ENCODE measurements at regions not wholly inside any gene's neighbourhood (a gene's known extent, or its start where the extent isn't known, plus 50 kb on each side); places are given as distances from the start of the nearest gene placed in this dataset.

DNA sequence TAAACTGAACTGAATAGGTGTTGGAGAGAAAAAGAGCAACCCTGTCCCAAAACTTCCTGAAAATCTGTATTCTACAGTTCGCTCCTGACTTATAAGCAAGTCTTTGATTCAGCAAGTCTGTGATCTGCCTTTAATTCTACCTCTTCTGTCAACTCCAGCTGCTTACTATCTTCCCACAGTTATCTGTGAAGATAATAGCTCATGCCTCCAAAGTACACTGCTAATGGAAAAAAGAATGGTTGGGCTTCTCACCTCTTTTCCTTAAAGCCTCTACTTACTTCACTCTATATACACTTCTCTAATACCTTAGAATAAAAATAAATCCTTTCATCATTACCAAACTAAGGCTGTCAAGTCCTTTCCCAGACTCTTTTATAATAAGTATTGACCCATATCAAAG lies 391.5 kb upstream of the MIR17HG start:
- DNase-seq (ENCODE audit: low read depth in 1 of 2, low spot score in 1 of 2) (no peak), FAIRE-seq (no peak), ATAC-seq (no peak)
- H3K4me3 ChIP-seq: no peak overlapping the region
- H3K4me2 ChIP-seq: no peak overlapping the region; the same call in 2 of the 3 replicates
- no peak for TF ChIP-seq TFCP2L1 (CRISPR knock-in tag; IDR thresholded peaks at IDR 0.05)
- TF ChIP-seq HOXA7 (CRISPR knock-in tag; IDR thresholded peaks at IDR 0.05): no peak
- TF ChIP-seq SREBF2 (IDR thresholded peaks at IDR 0.05): no peak
- no peak for TF ChIP-seq HOXB5 (CRISPR knock-in tag; IDR thresholded peaks at IDR 0.05)
- TF ChIP-seq ZC3H11A (IDR thresholded peaks at IDR 0.05): no peak
- TF ChIP-seq EHF (CRISPR knock-in tag; IDR thresholded peaks at IDR 0.05): no peak
- TF ChIP-seq ZFP36 (IDR thresholded peaks at IDR 0.05; ENCODE audit: borderline replicate concordance, partially characterized antibody): no peak
- no peak for TF ChIP-seq RNF2 (IDR thresholded peaks at IDR 0.05; ENCODE audit: borderline replicate concordance, low read depth)
- TF ChIP-seq JUNB (IDR thresholded peaks at IDR 0.05): no peak
- no peak for TF ChIP-seq CBX2 (IDR thresholded peaks at IDR 0.05; ENCODE audit: borderline replicate concordance, low read depth)
- no peak for TF ChIP-seq RCOR1 (IDR thresholded peaks at IDR 0.05; ENCODE audit: low read depth, low read length)
- no peak for TF ChIP-seq ZSCAN20 (CRISPR knock-in tag; IDR thresholded peaks at IDR 0.05)
- TF ChIP-seq MYC (IDR thresholded peaks at IDR 0.05; ENCODE audit: borderline replicate concordance, low read length): no peak
- TF ChIP-seq NPAS2 (CRISPR knock-in tag; IDR thresholded peaks at IDR 0.05; ENCODE audit: borderline replicate concordance): no peak
- TF ChIP-seq, protein P1, sequence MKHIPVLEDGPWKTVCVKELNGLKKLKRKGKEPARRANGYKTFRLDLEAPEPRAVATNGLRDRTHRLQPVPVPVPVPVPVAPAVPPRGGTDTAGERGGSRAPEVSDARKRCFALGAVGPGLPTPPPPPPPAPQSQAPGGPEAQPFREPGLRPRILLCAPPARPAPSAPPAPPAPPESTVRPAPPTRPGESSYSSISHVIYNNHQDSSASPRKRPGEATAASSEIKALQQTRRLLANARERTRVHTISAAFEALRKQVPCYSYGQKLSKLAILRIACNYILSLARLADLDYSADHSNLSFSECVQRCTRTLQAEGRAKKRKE (CRISPR knock-in tag; IDR thresholded peaks at IDR 0.05; ENCODE audit: low read depth): no peak
- TF ChIP-seq, protein P2, sequence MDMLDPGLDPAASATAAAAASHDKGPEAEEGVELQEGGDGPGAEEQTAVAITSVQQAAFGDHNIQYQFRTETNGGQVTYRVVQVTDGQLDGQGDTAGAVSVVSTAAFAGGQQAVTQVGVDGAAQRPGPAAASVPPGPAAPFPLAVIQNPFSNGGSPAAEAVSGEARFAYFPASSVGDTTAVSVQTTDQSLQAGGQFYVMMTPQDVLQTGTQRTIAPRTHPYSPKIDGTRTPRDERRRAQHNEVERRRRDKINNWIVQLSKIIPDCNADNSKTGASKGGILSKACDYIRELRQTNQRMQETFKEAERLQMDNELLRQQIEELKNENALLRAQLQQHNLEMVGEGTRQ (IDR thresholded peaks at IDR 0.05): no peak
- no peak for TF ChIP-seq HDAC2 (IDR thresholded peaks at IDR 0.05)
- no peak for TF ChIP-seq NFE2L2 (conservative IDR thresholded peaks at IDR 0.05; ENCODE audit: low read length)
- TF ChIP-seq CBX8 (IDR thresholded peaks at IDR 0.05): no peak
- TF ChIP-seq FOSB (CRISPR knock-in tag; IDR thresholded peaks at IDR 0.05): no peak
- 91% methylated on average over 1 of the region's 1 CpG for WGBS (ENCODE audit: missing lambda C conversion rate)
- 0 out of 6 replicates have a peak overlapping the region, but pooled peaks of 1 of the 2 experiments have one; percentile 26 for H3K27ac ChIP-seq
- H3K9me3 ChIP-seq: no peaks in the 10 kb centered on the region
- H3K4me1 ChIP-seq: peaks cover 34% of the 10 kb centered on the region
- POLR2A ChIA-PET: no interaction called here
- CTCF ChIA-PET: no interaction called here

DNA sequence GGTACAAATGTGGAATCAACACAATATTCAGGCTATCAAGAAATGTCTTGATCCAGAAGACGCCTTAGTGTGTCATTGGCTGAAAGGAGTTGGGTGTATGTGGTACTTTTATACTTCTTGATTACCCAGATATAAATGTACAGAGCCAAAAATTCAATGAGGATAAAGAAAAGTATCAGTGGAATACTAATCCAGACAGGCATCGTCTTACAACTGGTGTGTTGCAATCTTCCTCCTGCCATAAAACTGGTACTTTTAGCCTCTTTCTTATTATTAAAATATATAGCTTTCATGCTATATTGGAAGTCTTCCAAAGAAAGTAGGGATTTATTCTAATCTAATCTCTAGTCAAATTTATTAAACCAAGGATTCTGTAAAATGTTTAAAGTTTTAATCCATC lies 388.6 kb upstream of the MIR17HG start:
- Histone ChIP-seq H3K27ac (no peak overlapping the region), H3K4me3 (no peak overlapping the region), H3K9me3 (no peaks in the 10 kb centered on the region), H3K4me1 (peaks cover 12% of the 10 kb centered on the region; the same call in 1 of the 3 replicates), H3K4me2 (no peak overlapping the region)
- ATAC-seq (no peak), FAIRE-seq (no peak), DNase-seq (ENCODE audit: low read depth in 1 of 2, low spot score in 1 of 2) (no peak)
- ChIA-PET CTCF (interaction anchor here (1.3 kb wide), 1 partner anchor 16 kb away, joined by 3 read pairs; no protein-coding TSS in a partner anchor), POLR2A (no interaction called here)
- no peak for TF ChIP-seq SMC3 (IDR thresholded peaks at IDR 0.05)
- TF ChIP-seq ESRRA (IDR thresholded peaks at IDR 0.05; ENCODE audit: borderline replicate concordance, low read length): no peak
- 91% methylated on average over 2 of the region's 2 CpGs for WGBS (ENCODE audit: missing lambda C conversion rate)

DNA sequence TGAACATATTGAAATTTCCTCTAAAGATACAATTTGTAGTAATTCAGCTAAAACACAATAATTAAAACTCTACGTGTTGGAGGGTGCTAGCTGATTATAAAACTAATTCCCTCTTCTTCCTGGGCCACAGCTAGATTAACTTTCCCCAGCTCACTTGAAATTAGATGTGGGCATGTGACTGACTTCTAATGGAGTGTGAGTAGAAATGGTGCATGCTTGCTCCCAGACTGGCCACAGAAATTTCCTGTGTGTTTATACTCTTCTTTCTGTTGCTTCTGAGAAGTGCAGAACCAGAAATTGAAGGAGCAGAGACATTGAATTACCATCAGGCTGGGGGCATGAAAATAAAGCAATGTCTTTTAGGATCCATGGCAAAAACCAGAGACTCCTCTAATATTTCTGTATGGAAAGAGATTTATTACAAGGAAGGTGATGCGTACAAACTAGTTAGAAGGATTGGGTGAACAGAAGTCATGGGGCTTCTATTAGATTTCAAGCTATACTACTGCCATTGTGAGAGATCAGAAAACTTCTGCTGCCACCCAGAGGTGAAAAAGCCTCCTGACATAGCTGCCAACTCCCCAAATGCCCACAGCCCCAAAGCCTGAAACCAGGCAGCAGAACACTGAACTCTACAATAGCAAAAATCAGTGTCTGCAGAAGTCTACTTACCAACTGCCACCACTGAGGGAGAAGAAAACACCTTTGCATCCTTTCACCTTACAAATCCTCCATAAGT lies 379.2 kb upstream of the MIR17HG start:
- Histone ChIP-seq H3K9me3 (no peaks in the 10 kb centered on the region), H3K4me2 (no peak overlapping the region), H3K4me1 (peaks cover 13% of the 10 kb centered on the region; the same call in 1 of the 3 replicates), H3K4me3 (no peak overlapping the region), H3K27ac (peak overlapping the region; percentile 8 to 68; a peak in 3 of 6 replicates)
- ATAC-seq (peak; percentile 97), FAIRE-seq (no peak), DNase-seq (ENCODE audit: low read depth in 1 of 2, low spot score in 1 of 2) (peak; percentile 33 to 44)
- TF ChIP-seq KDM1A (IDR thresholded peaks at IDR 0.05; ENCODE audit: low read depth) (no peak), MAZ (IDR thresholded peaks at IDR 0.05; ENCODE audit: borderline replicate concordance, low read depth, low read length) (no peak), SMC3 (IDR thresholded peaks at IDR 0.05) (peak; percentile 73), NPAS2 (CRISPR knock-in tag; IDR thresholded peaks at IDR 0.05; ENCODE audit: borderline replicate concordance) (no peak), RAD21 (conservative IDR thresholded peaks at IDR 0.05 in 1 of 2, IDR thresholded peaks at IDR 0.05 in 1 of 2) (peak; percentile 77 to 84), NR3C1 (IDR thresholded peaks at IDR 0.05) (no peak)
- TF ChIP-seq, protein P3, sequence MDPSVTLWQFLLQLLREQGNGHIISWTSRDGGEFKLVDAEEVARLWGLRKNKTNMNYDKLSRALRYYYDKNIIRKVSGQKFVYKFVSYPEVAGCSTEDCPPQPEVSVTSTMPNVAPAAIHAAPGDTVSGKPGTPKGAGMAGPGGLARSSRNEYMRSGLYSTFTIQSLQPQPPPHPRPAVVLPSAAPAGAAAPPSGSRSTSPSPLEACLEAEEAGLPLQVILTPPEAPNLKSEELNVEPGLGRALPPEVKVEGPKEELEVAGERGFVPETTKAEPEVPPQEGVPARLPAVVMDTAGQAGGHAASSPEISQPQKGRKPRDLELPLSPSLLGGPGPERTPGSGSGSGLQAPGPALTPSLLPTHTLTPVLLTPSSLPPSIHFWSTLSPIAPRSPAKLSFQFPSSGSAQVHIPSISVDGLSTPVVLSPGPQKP (IDR thresholded peaks at IDR 0.05; ENCODE audit: low read depth, low read length): no peak
- TF ChIP-seq, protein P4, sequence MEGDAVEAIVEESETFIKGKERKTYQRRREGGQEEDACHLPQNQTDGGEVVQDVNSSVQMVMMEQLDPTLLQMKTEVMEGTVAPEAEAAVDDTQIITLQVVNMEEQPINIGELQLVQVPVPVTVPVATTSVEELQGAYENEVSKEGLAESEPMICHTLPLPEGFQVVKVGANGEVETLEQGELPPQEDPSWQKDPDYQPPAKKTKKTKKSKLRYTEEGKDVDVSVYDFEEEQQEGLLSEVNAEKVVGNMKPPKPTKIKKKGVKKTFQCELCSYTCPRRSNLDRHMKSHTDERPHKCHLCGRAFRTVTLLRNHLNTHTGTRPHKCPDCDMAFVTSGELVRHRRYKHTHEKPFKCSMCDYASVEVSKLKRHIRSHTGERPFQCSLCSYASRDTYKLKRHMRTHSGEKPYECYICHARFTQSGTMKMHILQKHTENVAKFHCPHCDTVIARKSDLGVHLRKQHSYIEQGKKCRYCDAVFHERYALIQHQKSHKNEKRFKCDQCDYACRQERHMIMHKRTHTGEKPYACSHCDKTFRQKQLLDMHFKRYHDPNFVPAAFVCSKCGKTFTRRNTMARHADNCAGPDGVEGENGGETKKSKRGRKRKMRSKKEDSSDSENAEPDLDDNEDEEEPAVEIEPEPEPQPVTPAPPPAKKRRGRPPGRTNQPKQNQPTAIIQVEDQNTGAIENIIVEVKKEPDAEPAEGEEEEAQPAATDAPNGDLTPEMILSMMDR (IDR thresholded peaks at IDR 0.05): peak; percentile 65
- TF ChIP-seq, protein P5, sequence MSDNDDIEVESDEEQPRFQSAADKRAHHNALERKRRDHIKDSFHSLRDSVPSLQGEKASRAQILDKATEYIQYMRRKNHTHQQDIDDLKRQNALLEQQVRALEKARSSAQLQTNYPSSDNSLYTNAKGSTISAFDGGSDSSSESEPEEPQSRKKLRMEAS (IDR thresholded peaks at IDR 0.05): no peak
- 43% methylated on average over 2 of the region's 2 CpGs for WGBS (ENCODE audit: missing lambda C conversion rate)
- ChIA-PET CTCF (interaction anchor here (0.7 to 2.5 kb wide), 21 partner anchors 8 to 340 kb away, joined by 3 to 14 read pairs (median 5); no protein-coding TSS in a partner anchor), POLR2A (no interaction called here)
